NCI-H748 (cell line): ENCODE measurements at regions not wholly inside any gene's neighbourhood (a gene's known extent, or its start where the extent isn't known, plus 50 kb on each side); places are given as distances from the start of the nearest gene placed in this dataset.

Experiments used
- DNase-seq: peaks from one replicate; lab custom pipeline; 2025; ENCODE audit not compliant: unreplicated experiment; lab: John Stamatoyannopoulos, UW

GRCh38 chr7:9955138-9955537 lies 1018.5 kb upstream of the PHF14 start:
- DNase-seq = no peak

DNA sequence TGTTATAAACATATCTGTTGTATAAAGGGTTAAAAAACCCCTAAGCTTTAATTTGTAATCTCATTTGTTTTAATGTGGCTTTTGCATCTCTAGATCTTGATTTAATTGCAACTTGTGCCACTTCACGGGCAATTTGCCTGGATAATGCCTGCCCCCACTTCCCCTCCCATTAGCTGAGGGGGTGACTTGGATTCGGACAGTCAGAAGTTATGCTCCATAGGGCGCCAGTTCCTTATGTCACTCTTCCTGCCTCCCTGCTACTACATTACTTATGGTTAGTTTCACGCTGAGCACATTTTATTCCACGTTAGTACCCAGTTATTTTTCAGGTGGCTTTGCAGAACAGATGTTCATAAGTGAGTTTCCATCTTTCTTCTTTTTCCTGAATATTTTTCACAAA lies 1015.2 kb upstream of the PHF14 start:
- no peak for DNase-seq

GRCh38 chr7:9960460-9960859 lies 1013.2 kb upstream of the PHF14 start:
- no peak for DNase-seq

DNA sequence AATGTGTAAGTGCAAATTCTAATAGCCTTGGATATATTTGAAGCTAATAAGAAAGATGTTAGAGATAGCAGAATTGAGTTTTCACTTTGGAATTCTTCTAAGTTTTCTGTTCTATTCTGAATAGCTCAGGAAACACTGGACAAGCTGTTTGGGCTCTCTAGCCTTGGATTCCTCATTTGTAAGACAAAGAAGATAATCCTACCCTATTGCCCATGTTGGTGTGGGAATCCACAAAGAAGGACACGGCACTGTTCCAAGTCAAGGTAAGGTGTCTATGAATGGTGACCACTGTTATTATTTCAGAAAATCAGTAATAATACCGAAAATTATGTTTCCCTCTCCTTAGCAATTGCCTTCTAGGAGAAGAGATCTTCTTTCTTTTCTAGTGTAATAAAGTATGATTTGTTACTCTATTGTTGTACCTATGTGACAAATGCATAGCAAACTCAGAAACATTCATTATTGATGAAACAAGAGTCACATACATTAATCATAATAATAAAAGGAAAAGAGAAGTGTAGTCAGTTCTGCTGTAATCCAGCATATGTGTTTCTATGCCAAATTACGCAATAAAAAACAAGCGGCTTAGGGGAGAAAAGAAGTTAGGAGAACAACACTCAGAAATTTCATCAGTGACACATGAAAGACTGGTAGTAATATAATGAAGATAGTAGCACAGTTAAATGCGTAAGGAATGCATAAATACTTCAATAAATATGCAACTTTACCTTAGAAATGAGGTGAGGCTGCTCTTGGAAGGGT lies 1012.3 kb upstream of the PHF14 start:
- no peak for DNase-seq

GRCh38 chr7:9962742-9963141 lies 1010.9 kb upstream of the PHF14 start:
- no peak for DNase-seq

- no peak for DNase-seq
Observed at GRCh38 chr7:9978106-9979064, 995.3 kb upstream of the PHF14 start.

DNA sequence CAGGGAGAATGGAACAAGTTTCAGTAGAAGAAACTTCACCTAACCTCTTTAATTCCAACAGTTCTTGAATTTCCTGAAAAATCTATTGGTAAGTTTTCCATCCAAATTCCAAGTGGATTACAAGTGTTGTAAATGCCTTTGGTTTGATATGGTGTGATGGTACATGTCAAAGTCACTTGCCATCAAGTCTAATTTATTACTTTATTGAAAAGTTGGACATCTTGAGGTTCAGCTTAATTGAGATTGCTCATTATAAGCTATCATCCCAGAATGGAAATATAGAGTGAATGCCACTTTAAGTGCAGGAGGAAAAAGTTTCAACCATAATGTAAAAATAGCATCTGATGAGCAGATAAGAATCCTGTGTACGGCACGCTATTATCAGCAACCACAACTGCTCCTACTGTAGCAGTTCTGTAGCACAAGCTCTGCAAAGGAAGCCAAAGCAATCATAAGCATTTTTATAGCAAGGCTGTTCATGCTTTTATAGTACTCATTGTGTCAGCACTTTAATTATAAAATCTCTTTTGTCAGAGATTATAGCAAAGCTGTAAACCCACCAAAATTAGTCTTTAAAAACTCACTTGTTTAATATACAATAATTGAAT lies 991.8 kb upstream of the PHF14 start:
- no peak for DNase-seq

GRCh38 chr7:9983048-9983447 lies 990.6 kb upstream of the PHF14 start:
- no peak for DNase-seq

- DNase-seq = no peak
Observed at GRCh38 chr7:10015687-10016086, 958.0 kb upstream of the PHF14 start.

GRCh38 chr7:10022480-10022879 lies 951.2 kb upstream of the PHF14 start:
- no peak for DNase-seq

- peak; percentile 86 for DNase-seq
Observed at GRCh38 chr7:10022957-10023356, 950.7 kb upstream of the PHF14 start.

DNA sequence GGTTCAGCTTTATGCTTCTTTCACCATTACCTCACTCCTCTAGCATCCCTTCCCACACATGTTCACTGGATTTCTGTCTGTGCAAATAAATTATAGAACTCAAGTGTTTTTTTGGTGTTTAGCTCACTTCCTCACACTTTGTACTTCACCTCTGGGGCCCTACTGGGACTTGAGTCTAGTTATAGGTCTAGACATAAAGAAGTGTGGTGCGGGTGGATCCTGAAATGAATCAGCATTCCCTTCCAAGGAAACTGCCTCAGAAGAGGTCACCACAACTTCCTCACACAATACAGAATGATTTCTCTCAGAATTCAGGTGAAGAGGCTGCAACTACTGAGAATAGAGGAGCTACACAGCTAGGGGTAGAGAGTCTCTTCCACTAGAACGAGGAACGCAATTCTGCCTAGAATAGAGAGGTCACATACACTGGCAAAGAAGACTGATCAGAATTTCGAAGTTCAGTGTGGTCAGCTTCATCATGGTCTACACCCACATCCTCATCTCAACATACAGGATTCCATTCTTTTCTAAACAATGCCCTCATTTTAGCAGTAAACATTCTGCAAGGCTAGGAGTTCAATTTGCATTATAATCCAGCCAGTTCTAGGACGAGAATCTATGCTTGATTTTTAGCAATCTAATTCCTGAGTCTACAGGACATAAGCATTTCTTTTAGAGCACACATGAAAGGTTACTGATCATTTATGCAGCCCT lies 938.7 kb upstream of the PHF14 start:
- DNase-seq = no peak

GRCh38 chr7:10036693-10037092 lies 937.0 kb upstream of the PHF14 start:
- no peak for DNase-seq

DNA sequence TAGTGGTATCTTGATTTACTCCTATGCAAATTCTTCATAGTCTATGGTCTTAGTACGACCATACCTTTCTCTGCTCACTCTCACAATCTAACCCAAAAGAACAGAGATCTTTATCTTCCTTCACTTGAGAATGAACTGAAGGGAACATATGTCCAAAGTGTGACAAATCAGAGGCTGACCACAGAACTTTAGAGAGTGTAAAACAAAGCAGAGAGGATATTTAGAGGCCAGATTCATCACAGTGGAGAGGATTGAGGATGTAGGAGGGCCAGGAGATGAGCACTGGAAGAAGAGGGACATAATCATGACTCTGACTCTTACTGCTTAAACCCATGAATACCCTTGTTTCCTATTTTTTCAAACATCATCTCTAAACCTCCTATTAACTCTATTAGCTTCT lies 935.3 kb upstream of the PHF14 start:
- no peak for DNase-seq

DNA sequence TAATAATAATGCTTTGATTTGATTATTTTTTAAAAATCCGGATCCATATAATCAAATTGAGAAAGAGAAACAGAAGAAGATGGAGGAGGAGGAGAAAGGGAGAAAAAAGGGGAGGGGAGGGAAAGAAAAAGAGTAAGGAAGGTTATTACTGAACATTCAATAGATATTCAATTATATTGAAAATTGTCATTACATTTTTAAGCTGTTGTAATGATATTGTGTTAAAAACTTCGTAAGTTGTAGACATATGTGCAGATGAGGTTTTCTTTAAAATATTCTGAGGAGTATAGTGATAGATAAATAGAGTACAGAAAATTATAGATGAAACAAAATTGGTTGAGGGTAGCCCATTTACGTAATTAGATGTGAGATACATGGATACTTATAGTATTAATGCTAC lies 933.0 kb upstream of the PHF14 start:
- no peak for DNase-seq

DNA sequence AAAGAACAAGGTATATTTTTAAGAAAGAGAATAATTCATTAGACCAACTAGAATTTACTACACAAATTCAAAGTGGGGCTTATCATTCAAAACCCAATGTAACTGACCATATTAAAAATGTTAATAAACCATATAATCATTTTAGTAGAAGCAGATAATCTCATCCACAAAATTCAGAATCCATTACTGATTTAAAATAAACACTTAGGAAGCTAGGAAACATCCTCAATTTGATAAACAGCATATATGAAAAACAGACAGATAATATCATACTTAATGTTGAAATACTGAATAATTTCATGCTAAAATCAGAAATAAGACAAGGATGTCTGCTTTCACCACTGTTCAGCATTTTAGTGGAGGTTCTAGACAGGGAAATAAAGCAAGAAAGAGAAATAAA lies 902.8 kb upstream of the PHF14 start:
- no peak for DNase-seq

- peak; percentile 15 for DNase-seq
Observed at GRCh38 chr7:10075866-10076265, 897.8 kb upstream of the PHF14 start.

DNA sequence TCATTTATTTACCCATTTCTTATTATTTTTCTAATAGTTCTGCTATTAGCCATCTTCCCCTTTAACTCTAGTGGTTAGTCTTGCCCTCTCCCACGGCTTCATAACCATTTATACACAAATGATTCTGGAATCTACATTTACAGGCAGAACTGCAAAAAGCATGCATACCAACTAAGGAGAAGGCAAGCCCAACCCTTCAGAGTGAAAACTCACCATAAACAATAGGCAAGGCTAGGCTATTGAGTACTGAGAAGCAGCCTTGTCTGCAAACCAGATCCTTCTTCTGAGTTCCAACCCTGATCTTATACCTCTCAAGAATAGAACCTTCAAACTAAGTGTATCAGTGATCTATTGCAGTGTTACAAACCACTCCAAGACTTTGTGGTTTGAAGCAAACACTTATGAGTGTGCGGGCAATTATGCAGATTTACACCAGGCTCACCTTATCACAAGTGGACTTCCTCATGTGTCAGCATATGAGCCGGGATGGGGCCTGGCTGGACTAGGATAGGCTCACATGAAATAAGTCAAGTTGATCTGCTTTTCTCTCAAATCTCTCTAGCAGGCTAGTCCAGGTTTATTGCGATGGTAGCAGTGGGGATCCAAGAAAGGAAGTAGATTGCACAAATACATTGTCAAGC lies 896.9 kb upstream of the PHF14 start:
- no peak for DNase-seq

- DNase-seq = no peak
Observed at GRCh38 chr7:10079572-10079971, 894.1 kb upstream of the PHF14 start.

DNA sequence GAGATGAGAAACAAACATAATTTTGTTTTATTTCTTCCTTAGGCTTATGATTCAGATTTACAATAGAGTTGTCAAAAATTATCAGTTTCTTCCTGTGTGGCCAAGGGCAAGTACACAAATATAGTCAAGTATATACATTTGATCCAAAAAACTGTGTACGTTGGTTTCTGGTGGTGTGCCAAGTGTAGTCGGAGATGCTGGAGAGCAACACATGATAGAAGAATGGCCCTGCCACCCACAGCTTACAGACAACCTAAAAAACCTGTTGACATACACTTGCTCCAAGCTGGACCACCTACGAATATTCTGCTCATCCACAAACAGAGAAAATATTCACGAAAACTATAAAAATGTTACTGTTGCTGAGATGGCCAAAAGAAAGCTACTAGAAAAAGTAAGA lies 890.8 kb upstream of the PHF14 start:
- no peak for DNase-seq

DNA sequence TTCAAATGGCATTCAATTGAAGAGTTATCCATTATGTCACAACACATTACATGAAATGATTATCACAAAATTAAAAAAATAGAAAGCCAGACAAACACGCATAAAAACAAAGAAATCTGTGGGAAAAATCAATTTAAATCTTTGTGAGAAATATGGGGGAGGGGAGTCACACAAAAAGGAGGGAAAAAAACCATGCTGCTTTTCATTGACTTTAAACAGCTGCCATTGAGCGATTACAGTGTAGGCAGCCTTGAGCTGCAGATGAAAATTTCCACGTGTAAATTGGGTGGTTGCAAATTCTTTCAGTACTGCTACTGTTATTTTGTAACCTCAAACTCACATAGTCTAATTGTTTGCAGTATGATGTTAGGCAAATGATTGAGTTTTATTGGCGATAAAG lies 889.9 kb upstream of the PHF14 start:
- DNase-seq = no peak
